Neural crest cell (in vitro differentiated cells): ENCODE measurements at regions not wholly inside any gene's neighbourhood (a gene's known extent, or its start where the extent isn't known, plus 50 kb on each side); places are given as distances from the start of the nearest gene placed in this dataset.
"Not testable (repeated sequence)": the region's sequence is repeated elsewhere in the genome, so short reads cannot be mapped to it uniquely, and the experiment has no call there.

Source experiments
- DNase-seq: peaks from one replicate; pipeline ENCODE4 v3.0.0; 2021; ENCODE audit warnings: low read depth, mixed read lengths, low spot score
- H3K27ac Mint-ChIP-seq: one replicate; pipeline ENCODE4 v1.8.0; 2021; ENCODE audit warnings: mild to moderate bottlenecking, mixed read lengths; ENCODE audit not compliant: unreplicated experiment
- H3K27me3 Mint-ChIP-seq: 2 replicates; pipeline ENCODE4 v1.8.0; 2021; ENCODE audit warnings: low read depth, mild to moderate bottlenecking, mixed read lengths
- H3K36me3 Mint-ChIP-seq: 2 replicates; pipeline ENCODE4 v1.8.0; 2021; ENCODE audit warnings: low read depth, mild to moderate bottlenecking, mixed read lengths
- H3K4me1 Mint-ChIP-seq: 2 replicates; pipeline ENCODE4 v1.8.0; 2021; ENCODE audit warnings: mixed read lengths
- H3K4me3 Mint-ChIP-seq: one replicate; pipeline ENCODE4 v1.8.0; 2021; ENCODE audit warnings: mild to moderate bottlenecking, mixed read lengths
- H3K9me3 Mint-ChIP-seq: 2 replicates; pipeline ENCODE4 v1.8.0; 2021; ENCODE audit warnings: mixed read lengths
- CTCF ChIP-seq: fragments of 200-600 bp; sonication (generic); conservative IDR thresholded peaks from 2 replicates; pipeline ENCODE4 v1.5.0; 2021; ENCODE audit warnings: antibody characterized with exemption, mild to moderate bottlenecking

GRCh38 chr10:123221418-123221817 is 67.2 kb downstream of the BUB3 start:
- no peak for TF ChIP-seq CTCF
- peaks cover 3% of the 10 kb centered on the region for H3K9me3 Mint-ChIP-seq
- H3K36me3 Mint-ChIP-seq: peaks cover 12% of the 10 kb centered on the region
- DNase-seq: no peak
- no peak overlapping the region for H3K27ac Mint-ChIP-seq
- no peaks in the 10 kb centered on the region for H3K27me3 Mint-ChIP-seq
- H3K4me3 Mint-ChIP-seq: no peak overlapping the region
- H3K4me1 Mint-ChIP-seq: no peaks in the 10 kb centered on the region

GRCh38 chr10:123222832-123223231 is 68.6 kb downstream of the BUB3 start:
- no peaks in the 10 kb centered on the region for H3K4me1 Mint-ChIP-seq
- no peak overlapping the region for H3K27ac Mint-ChIP-seq
- H3K36me3 Mint-ChIP-seq: peaks cover 5% of the 10 kb centered on the region
- no peaks in the 10 kb centered on the region for H3K27me3 Mint-ChIP-seq
- TF ChIP-seq CTCF: no peak
- no peaks in the 10 kb centered on the region for H3K9me3 Mint-ChIP-seq
- no peak overlapping the region for H3K4me3 Mint-ChIP-seq
- no peak for DNase-seq

GRCh38 chr10:123227706-123228105 is 73.5 kb downstream of the BUB3 start:
- no peak for TF ChIP-seq CTCF
- Mint-ChIP-seq H3K9me3 (peaks cover 6% of the 10 kb centered on the region), H3K36me3 (peaks cover 17% of the 10 kb centered on the region), H3K27ac (no peak overlapping the region), H3K27me3 (no peaks in the 10 kb centered on the region), H3K4me3 (no peak overlapping the region), H3K4me1 (peaks cover 7% of the 10 kb centered on the region)
- DNase-seq: no peak

GRCh38 chr10:123229927-123230630 is 75.9 kb downstream of the BUB3 start:
- Mint-ChIP-seq H3K9me3 (peaks cover 7% of the 10 kb centered on the region), H3K4me1 (peaks cover 7% of the 10 kb centered on the region), H3K36me3 (peaks cover 21% of the 10 kb centered on the region), H3K27me3 (no peaks in the 10 kb centered on the region), H3K27ac (no peak overlapping the region), H3K4me3 (no peak overlapping the region)
- DNase-seq: no peak
- no peak for TF ChIP-seq CTCF

- peaks cover 29% of the 10 kb centered on the region for H3K36me3 Mint-ChIP-seq
- DNase-seq, H3K27me3 Mint-ChIP-seq, H3K4me3 Mint-ChIP-seq, H3K27ac Mint-ChIP-seq, H3K4me1 Mint-ChIP-seq: not testable (repeated sequence)
- H3K9me3 Mint-ChIP-seq: peaks cover 15% of the 10 kb centered on the region
Observed at GRCh38 chr10:123232879-123233278, 78.7 kb downstream of the BUB3 start.

- H3K4me3 Mint-ChIP-seq: not testable (repeated sequence)
Observed at GRCh38 chr10:123235014-123235413, 80.8 kb downstream of the BUB3 start.

More at GRCh38 chr10:123235014-123235413, 80.8 kb downstream of the BUB3 start:
- H3K36me3 Mint-ChIP-seq: peaks cover 34% of the 10 kb centered on the region
- peaks cover 19% of the 10 kb centered on the region for H3K9me3 Mint-ChIP-seq
- H3K27ac Mint-ChIP-seq, H3K4me1 Mint-ChIP-seq, H3K27me3 Mint-ChIP-seq, DNase-seq: not testable (repeated sequence)
